ENCODE measurements at regions not wholly inside any gene's neighbourhood (a gene's known extent, or its start where the extent isn't known, plus 50 kb on each side); places are given as distances from the start of the nearest gene placed in this dataset.

GRCh38 chr18:28884304-28884703 lies 707.4 kb upstream of the CDH2 start:
- DNase-seq = no peak

- DNase-seq = no peak
Observed at GRCh38 chr18:28880856-28881255, 703.9 kb upstream of the CDH2 start.

GRCh38 chr18:28875059-28875458 lies 698.1 kb upstream of the CDH2 start:
- DNase-seq = no peak

- no peak for DNase-seq
Observed at GRCh38 chr18:28863396-28863795, 686.5 kb upstream of the CDH2 start.

GRCh38 chr18:28858248-28858647 lies 681.3 kb upstream of the CDH2 start:
- DNase-seq = no peak

- DNase-seq = no peak
Observed at GRCh38 chr18:28855989-28856388, 679.1 kb upstream of the CDH2 start.

- DNase-seq = no peak
Observed at GRCh38 chr18:28855524-28855923, 678.6 kb upstream of the CDH2 start.

GRCh38 chr18:28854964-28855363 lies 678.0 kb upstream of the CDH2 start:
- DNase-seq = no peak

- no peak for DNase-seq
Observed at GRCh38 chr18:28846958-28847357, 670.0 kb upstream of the CDH2 start.

- DNase-seq = no peak
Observed at GRCh38 chr18:28837100-28837499, 660.2 kb upstream of the CDH2 start.

GRCh38 chr18:28834889-28835288 lies 658.0 kb upstream of the CDH2 start:
- no peak for DNase-seq

GRCh38 chr18:28831908-28832307 lies 655.0 kb upstream of the CDH2 start:
- DNase-seq = no peak

- DNase-seq = no peak
Observed at GRCh38 chr18:28831476-28831875, 654.5 kb upstream of the CDH2 start.

- DNase-seq = no peak
Observed at GRCh38 chr18:28826107-28826506, 649.2 kb upstream of the CDH2 start.

GRCh38 chr18:28824183-28824574 lies 647.2 kb upstream of the CDH2 start:
- DNase-seq = no peak

GRCh38 chr18:28823506-28824182 lies 646.7 kb upstream of the CDH2 start:
- DNase-seq = no peak

- no peak for DNase-seq
Observed at GRCh38 chr18:28820353-28820752, 643.4 kb upstream of the CDH2 start.

- DNase-seq = no peak
Observed at GRCh38 chr18:28816155-28816554, 639.2 kb upstream of the CDH2 start.

GRCh38 chr18:28814365-28814764 lies 637.4 kb upstream of the CDH2 start:
- DNase-seq = no peak

- no peak for DNase-seq
Observed at GRCh38 chr18:28808373-28808772, 631.4 kb upstream of the CDH2 start.

GRCh38 chr18:28805491-28805890 lies 628.6 kb upstream of the CDH2 start:
- DNase-seq = no peak

GRCh38 chr18:28804512-28805202 lies 627.7 kb upstream of the CDH2 start:
- no peak for DNase-seq

GRCh38 chr18:28802546-28802945 lies 625.6 kb upstream of the CDH2 start:
- DNase-seq = no peak

- DNase-seq = no peak
Observed at GRCh38 chr18:28801876-28802275, 624.9 kb upstream of the CDH2 start.
